Endothelial cell of umbilical vein (primary cell): ENCODE measurements at regions not wholly inside any gene's neighbourhood (a gene's known extent, or its start where the extent isn't known, plus 50 kb on each side); places are given as distances from the start of the nearest gene placed in this dataset.

Experiments used
- EZH2 ChIP-seq: IDR thresholded peaks from 2 replicates; pipeline ENCODE4 v1.6.1; 2012; ENCODE audit warnings: borderline replicate concordance, low read depth, mild to moderate bottlenecking, moderate library complexity, low read length, inconsistent platforms; ENCODE audit not compliant: severe bottlenecking
- POLR2A ChIP-seq: IDR thresholded peaks from 2 replicates; pipeline ENCODE4 v1.6.1; 2012; ENCODE audit warnings: low read depth, mild to moderate bottlenecking, control low read depth, low read length
- POLR2AphosphoS5 ChIP-seq: IDR thresholded peaks from 2 replicates; pipeline ENCODE4 v1.6.1; 2012; ENCODE audit warnings: low read depth, mild to moderate bottlenecking, control low read depth, low read length, moderate library complexity; ENCODE audit not compliant: insufficient read depth
- TF ChIP-seq, protein P1 (sequence below), 2 donors: IDR thresholded peaks; 1 replicate in 1 of 2; 2 replicates in 1 of 2; pipeline ENCODE4 v1.5.1; 2011; ENCODE audit warnings: low read length in 2 of 2, mild to moderate bottlenecking in 2 of 2, moderate library complexity in 2 of 2, control low read depth in 1 of 2, inconsistent platforms in 1 of 2, low read depth in 1 of 2; ENCODE audit not compliant: insufficient read depth in 1 of 2; ENCODE audit errors: extremely low read depth in 1 of 2

DNA sequence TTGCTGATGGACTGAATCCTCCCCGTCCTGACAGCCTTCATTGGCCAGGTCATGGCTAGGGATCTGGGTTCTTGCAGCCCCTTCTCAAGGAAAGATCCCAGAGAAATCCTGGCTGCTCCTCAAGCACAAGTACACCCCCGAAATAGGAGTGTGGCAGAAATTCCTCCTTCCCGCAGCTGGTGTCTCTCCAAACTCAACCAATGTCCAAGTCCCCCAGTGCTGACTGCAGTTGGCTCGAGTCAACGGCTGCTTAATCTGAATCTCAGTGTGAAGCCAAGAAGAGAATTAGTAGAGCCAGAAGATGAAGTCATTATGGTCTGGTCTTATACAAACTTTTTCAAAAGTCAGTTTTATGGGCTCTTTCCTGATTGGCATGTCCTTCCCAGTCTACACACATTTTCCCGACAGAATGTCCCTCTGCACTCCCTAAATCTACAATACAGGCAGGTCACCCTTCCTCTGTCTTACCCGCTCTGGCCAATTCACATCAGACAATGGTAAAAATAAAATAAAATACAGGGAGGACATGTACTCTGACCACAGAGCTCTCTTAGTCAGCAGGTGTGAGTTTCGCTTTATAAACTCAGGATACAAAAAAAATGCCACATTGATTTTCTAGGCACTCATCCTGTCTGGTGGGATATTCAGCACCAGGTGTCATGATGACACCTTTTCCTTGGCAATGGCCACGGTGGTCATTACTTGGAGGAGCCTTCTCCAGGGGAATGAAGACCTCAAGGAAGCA is 76.9 kb upstream of the PAPOLG start:
- TF ChIP-seq POLR2AphosphoS5 (no peak), EZH2 (no peak), POLR2A (no peak)
- TF ChIP-seq, protein P1, sequence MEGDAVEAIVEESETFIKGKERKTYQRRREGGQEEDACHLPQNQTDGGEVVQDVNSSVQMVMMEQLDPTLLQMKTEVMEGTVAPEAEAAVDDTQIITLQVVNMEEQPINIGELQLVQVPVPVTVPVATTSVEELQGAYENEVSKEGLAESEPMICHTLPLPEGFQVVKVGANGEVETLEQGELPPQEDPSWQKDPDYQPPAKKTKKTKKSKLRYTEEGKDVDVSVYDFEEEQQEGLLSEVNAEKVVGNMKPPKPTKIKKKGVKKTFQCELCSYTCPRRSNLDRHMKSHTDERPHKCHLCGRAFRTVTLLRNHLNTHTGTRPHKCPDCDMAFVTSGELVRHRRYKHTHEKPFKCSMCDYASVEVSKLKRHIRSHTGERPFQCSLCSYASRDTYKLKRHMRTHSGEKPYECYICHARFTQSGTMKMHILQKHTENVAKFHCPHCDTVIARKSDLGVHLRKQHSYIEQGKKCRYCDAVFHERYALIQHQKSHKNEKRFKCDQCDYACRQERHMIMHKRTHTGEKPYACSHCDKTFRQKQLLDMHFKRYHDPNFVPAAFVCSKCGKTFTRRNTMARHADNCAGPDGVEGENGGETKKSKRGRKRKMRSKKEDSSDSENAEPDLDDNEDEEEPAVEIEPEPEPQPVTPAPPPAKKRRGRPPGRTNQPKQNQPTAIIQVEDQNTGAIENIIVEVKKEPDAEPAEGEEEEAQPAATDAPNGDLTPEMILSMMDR (IDR thresholded peaks at IDR 0.05; ENCODE audit: extremely low read depth in 1 of 2, insufficient read depth in 1 of 2, low read depth in 1 of 2, low read length in 2 of 2), result no peak
